GM12892 (cell line): ENCODE measurements at regions not wholly inside any gene's neighbourhood (a gene's known extent, or its start where the extent isn't known, plus 50 kb on each side); places are given as distances from the start of the nearest gene placed in this dataset.

Source experiments
- POLR2A ChIP-seq: IDR thresholded peaks from 2 replicates; pipeline ENCODE4 v1.6.1; 2011; ENCODE audit warnings: low read depth, low read length, control low read depth
- POLR2AphosphoS5 ChIP-seq: IDR thresholded peaks from 2 replicates; pipeline ENCODE4 v1.6.1; 2011; ENCODE audit warnings: low read depth, low read length, control low read depth

DNA sequence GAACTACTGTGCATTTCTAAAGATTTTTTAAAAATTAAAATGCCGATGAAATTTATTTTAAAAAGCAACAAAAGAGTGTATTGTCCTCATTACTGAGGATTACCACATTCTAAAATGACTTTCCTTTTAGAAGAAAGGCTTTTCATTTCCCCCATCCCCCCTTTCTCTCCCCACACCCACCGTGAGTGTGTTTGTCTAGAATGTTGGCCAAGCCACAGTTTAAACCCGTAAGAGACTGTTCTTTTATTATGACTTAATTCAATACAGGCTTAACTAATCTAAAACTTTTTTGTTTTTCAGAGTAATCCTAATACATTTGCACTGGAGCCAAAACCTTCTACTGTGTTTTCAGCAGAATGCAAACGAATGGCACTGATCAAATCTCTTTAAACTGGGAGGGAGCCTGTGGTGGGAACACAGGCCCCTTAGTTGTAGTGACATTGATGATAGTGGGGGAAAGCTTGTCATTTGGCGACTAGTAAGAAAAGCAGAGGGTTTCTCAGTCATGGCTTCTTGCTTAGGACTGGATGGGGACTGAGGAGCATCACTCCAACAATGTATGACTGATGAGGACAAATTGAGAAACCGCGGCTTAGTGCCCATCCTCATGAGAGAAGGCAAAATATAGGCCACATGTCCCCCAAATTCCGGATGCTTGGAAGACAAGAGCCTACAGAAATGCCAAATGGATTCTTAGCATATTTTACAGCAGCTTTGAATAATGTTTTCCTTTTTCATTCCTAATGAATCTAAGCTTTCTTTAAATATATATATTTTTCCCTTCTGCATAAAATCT is 154.0 kb upstream of the SMIM21 start:
- TF ChIP-seq POLR2AphosphoS5 (no peak), POLR2A (no peak)
